ENCODE measurements at regions not wholly inside any gene's neighbourhood (a gene's known extent, or its start where the extent isn't known, plus 50 kb on each side); places are given as distances from the start of the nearest gene placed in this dataset.

DNA sequence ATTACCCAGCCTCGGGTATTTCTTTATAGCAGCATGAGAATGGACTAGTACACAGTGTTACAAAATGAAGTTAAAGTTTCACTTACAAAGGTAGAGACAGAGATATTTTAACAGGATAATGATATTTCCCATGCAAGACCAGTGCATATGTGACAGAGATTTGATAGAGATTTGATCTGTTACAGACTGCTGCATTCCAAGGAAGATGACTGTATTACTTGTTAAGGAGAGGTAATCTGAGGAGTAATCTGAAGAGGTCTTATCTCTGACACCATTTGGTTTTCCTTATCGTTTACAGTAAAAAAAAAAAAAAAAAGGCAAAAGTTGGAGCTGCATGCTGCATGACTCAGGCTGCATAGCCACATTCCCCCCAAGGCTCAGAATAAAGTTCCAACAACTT is 289.6 kb downstream of the POM121L12 start:
- TF ChIP-seq, protein P1, sequence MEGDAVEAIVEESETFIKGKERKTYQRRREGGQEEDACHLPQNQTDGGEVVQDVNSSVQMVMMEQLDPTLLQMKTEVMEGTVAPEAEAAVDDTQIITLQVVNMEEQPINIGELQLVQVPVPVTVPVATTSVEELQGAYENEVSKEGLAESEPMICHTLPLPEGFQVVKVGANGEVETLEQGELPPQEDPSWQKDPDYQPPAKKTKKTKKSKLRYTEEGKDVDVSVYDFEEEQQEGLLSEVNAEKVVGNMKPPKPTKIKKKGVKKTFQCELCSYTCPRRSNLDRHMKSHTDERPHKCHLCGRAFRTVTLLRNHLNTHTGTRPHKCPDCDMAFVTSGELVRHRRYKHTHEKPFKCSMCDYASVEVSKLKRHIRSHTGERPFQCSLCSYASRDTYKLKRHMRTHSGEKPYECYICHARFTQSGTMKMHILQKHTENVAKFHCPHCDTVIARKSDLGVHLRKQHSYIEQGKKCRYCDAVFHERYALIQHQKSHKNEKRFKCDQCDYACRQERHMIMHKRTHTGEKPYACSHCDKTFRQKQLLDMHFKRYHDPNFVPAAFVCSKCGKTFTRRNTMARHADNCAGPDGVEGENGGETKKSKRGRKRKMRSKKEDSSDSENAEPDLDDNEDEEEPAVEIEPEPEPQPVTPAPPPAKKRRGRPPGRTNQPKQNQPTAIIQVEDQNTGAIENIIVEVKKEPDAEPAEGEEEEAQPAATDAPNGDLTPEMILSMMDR (IDR thresholded peaks at IDR 0.05; ENCODE audit: low read depth, low read length): no peak
- no peak for TF ChIP-seq EZH2phosphoT487 (IDR thresholded peaks at IDR 0.05; ENCODE audit: low read depth)
